ENCODE measurements at regions not wholly inside any gene's neighbourhood (a gene's known extent, or its start where the extent isn't known, plus 50 kb on each side); places are given as distances from the start of the nearest gene placed in this dataset.

- H3K27me3 Mint-ChIP-seq (ENCODE audit: low read depth) = peaks cover 4% of the 10 kb centered on the region; the same call in 1 of the 2 replicates
- no peaks in the 10 kb centered on the region for H3K9me3 Mint-ChIP-seq
- no peak overlapping the region for H3T11ph ChIP-seq (ENCODE audit: low read length)
- H4K5ac ChIP-seq (ENCODE audit: insufficient read length, low read depth, low read length) = no peak overlapping the region
- H4K91ac ChIP-seq (ENCODE audit: insufficient read length, low read depth, low read length) = no peak overlapping the region
- H3K56ac ChIP-seq (ENCODE audit: insufficient read length, low read depth, low read length) = no peak overlapping the region
- H3K4me1 ChIP-seq (ENCODE audit: insufficient read depth, low read length) = no peaks in the 10 kb centered on the region; the same call in 1 of the 2 replicates
- H3K4ac ChIP-seq (ENCODE audit: low read depth, low read length) = no peak overlapping the region
- H2BK120ac ChIP-seq (ENCODE audit: low read depth, low read length, poor library complexity, severe bottlenecking) = no peak overlapping the region
- no peaks in the 10 kb centered on the region for H3K9me3 ChIP-seq (ENCODE audit: control insufficient read depth, low read depth, low read length)
- H3K9ac ChIP-seq (ENCODE audit: extremely low read depth, insufficient read length, low read length) = no peak overlapping the region
- no peak overlapping the region for H3K4me2 ChIP-seq (ENCODE audit: insufficient read depth, insufficient read length, low read length)
- H2BK12ac ChIP-seq (ENCODE audit: insufficient read length, low read depth, low read length) = no peak overlapping the region
- no peak overlapping the region for H2AK5ac ChIP-seq (ENCODE audit: insufficient read length, low read length)
- H4K20me1 ChIP-seq (ENCODE audit: control insufficient read depth, insufficient read depth, insufficient read length) = no peaks in the 10 kb centered on the region
- H3K27me3 ChIP-seq (ENCODE audit: insufficient read depth, low read length) = no peaks in the 10 kb centered on the region
- no peak overlapping the region for H3K4me3 Mint-ChIP-seq
- H3K4me1 Mint-ChIP-seq = peaks cover 14 to 23% of the 10 kb centered on the region in 2 experiments
- no CpG with 5 or more reads among the region's 2 CpGs for WGBS (ENCODE audit: extremely low coverage, insufficient read length, low lambda C conversion rate)
- H2BK15ac ChIP-seq (ENCODE audit: low read depth, low read length) = no peak overlapping the region
- no peaks in the 10 kb centered on the region for H3K23me2 ChIP-seq (ENCODE audit: insufficient read length, low read depth, low read length, poor library complexity, severe bottlenecking)
- no peak overlapping the region for H4K8ac ChIP-seq (replicated peaks; ENCODE audit: insufficient read length, low read depth, low read length)
- no peak overlapping the region for H3K14ac ChIP-seq (ENCODE audit: insufficient read depth, low read length)
- H2BK5ac ChIP-seq (ENCODE audit: insufficient read length, low read length) = no peak overlapping the region
- peak; percentile 50 for DNase-seq
- H3K79me1 ChIP-seq (ENCODE audit: insufficient read depth, low read depth, low read length, poor library complexity, severe bottlenecking) = no peaks in the 10 kb centered on the region
- H3K36me3 Mint-ChIP-seq (ENCODE audit: insufficient read depth in 1 of 3, low read depth in 3 of 3) = no peaks in the 10 kb centered on the region
- TF ChIP-seq CTCF (conservative IDR thresholded peaks at IDR 0.05) = peak; percentile 55
- H3K23ac ChIP-seq (ENCODE audit: insufficient read length, low read depth, low read length) = no peak overlapping the region
- H2BK20ac ChIP-seq (ENCODE audit: low read depth, low read length, poor library complexity, severe bottlenecking) = no peak overlapping the region
- H3K18ac ChIP-seq (ENCODE audit: insufficient read length, low read depth, low read length) = no peak overlapping the region
- H3K27ac ChIP-seq (ENCODE audit: insufficient read length, low read depth, low read length) = no peak overlapping the region
- H2AFZ ChIP-seq (ENCODE audit: low read length) = no peak overlapping the region
- H3K27ac Mint-ChIP-seq = no peak overlapping the region
- no peaks in the 10 kb centered on the region for H3K79me2 ChIP-seq (ENCODE audit: insufficient read depth, low read length)
Observed at GRCh38 chr3:40869939-40870338, 329.4 kb upstream of the CTNNB1 start.

Measured in H9 (cell line).